GM18858 (cell line): ENCODE measurements at regions not wholly inside any gene's neighbourhood (a gene's known extent, or its start where the extent isn't known, plus 50 kb on each side); places are given as distances from the start of the nearest gene placed in this dataset.
A peak's percentile ranks its signal among the peaks of the same experiment; 100 is the strongest.

ENCODE experiments used
- ATAC-seq: cut with Tn5 transposase; IDR thresholded peaks from one replicate; pipeline ENCODE4 v1.9.1; 2021; ENCODE audit not compliant: unreplicated experiment

DNA sequence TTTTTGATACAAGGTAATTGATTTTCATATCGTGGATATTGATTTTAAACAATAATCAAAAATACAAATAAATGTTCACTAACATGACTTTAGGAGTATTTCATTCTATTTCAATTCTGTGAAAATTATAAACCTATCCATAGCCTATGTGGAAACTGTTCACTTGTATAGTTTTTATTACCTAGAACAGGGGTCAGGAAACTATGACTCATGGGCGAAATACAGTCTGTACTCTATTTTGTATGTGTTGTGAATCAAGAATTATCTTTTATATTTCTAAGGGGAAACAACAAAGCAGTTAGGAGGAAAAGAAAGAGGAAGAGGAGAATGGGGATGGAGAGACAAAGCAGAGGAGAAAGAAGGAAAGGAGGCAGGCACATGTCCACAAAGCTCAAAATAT, 181.7 kb upstream of the VRK2 start:
- ATAC-seq = no peak

DNA sequence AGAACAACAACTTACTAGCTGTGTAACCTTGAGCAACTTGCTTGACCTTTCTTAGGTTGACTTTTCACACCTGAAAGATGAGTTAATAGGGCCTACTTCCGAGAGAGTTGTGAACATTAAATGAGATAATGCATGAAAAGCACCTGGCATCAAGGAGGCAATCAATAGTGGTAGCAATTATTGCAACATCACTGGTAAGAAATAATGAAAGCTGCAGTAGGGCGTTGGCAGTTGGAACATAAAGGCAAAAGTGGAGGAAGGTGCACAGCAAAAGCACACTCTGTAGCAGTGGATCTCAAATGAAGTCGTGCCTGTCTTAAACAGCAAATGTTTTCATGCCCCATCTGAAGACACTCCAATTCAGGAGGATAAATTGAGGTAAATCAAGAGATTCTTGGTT, 178.9 kb upstream of the VRK2 start:
- ATAC-seq = no peak

DNA sequence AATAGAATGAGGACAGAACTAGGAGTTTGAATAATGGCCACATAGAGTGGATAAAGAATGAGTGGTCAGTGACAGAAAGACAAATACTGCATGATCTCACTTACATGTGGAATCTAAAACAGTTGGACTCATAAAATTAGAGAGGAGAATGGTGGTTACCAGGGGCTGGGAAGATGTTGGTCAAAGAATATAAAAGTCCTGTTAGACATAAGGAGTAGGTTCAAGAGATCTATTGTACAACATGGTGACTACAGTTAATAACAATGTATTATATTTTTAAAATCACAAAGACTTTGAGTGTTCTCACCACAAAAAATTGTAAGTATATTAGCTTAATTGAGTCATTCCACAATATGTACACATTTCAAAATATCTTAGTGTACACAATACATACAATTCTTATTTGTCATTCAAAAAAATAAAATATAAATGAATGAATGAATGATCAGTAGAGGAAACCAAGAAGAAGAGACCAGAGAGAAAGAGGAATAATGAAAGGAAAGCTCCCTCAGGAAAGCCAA, 177.9 kb upstream of the VRK2 start:
- no peak for ATAC-seq

DNA sequence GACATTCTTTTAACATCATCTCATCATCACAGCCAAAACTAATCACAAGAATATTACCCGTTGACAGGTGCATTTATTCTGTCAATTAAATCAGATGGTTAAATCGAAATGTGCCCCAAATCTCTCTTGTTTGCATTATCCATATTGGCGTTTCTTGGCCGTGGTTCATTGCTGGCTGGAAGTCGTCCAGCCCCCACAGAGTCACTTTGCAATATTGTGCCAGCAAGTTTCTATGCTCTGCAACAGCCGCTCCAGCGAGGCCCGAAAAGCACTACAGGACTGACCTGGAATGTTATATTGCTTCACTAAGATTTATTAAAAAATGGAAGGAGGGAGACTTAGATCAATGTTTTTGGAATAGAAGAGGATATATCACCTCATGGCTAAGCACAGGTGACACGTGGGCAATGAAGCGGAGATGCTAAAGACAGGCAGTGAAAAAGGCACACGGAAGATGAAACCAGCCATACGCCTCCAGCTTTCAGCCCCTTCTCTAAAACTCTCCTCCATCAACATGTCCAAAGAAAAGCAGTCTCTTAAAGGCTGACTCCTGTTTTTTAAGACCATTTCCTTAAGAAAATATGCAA, 176.8 kb upstream of the VRK2 start:
- ATAC-seq = no peak

DNA sequence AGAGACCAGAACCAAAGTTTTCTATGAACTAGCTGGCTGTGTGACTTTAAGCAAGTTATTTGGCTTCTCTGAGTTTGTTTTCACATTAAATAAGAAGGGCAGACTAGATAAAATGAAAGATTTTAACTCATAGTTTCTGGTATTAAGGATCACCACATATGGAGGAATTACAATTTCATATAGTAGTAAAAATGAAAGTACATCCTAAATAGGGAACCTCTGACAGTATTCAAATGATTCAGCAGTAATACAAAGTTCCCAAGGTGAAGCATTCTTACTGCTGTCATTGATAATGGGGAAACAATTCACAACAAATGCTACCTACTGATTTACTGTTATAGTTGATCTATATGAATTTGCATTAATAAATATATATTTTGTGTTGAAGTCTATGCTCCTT, 170.3 kb upstream of the VRK2 start:
- no peak for ATAC-seq

DNA sequence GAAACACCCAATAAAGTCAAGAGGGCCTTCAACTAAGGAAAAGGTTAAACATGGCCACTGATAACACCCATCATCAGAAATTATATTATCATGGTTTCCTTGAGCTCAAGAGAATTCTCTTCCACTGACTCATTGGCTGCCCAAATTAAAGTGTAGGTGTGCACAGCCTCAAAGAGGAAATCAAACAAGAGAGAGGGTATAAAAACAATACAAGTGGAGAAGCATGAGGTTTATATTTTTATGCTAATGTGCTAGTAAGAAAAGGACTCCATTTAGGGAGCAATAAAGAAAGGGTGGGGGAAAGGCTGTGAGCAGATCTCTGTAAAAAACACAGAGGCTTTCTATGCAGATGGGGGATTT, 168.8 kb upstream of the VRK2 start:
- no peak for ATAC-seq

DNA sequence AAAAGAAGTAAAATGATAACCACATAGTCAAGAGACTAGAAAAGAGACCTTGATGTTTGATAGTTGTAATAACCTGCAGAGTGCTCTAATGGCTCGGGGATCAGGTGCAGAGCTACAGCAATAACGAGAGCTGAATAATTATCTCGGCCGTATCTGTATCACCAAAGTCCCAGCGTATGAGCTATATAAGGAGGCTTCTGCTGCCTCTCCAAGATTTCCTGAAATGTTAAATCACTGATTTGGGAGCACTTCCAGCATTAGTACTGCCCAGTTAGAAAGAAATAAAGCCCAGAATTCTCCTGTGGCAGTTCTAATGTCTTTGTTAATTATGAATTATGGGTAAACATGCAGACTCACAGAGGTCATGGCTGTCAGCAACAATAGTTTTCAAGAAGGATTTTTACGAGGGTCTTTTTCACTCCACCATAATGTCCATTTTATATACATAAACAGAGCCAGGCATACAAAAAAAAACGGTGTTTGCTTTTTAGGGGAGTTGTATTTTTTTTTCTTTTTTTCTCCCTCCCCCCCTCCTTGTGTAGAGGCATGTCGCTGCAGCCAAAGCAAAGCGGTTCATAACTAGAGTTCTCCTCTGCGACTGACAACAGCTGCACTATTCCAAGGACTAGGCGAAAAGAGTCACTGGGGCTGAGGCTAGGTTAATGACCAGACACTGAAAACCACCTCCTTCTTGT, 168.3 kb upstream of the VRK2 start:
- no peak for ATAC-seq

DNA sequence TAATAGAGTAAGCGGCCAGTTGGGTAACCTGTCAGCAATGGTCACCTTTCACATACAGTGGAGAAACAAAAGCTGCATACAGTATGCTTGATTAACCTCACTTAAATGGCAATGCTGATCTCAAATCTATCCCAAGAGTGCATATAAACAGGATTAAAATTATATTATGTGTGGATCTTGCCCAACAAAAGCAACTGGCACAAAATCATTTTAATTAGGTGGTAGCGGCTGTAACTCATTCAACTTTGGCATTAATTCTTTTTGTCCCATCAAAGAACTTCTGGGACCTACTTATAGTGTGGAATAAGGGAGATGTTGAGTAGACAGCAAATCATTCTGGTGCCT, 167.8 kb upstream of the VRK2 start:
- ATAC-seq = no peak

DNA sequence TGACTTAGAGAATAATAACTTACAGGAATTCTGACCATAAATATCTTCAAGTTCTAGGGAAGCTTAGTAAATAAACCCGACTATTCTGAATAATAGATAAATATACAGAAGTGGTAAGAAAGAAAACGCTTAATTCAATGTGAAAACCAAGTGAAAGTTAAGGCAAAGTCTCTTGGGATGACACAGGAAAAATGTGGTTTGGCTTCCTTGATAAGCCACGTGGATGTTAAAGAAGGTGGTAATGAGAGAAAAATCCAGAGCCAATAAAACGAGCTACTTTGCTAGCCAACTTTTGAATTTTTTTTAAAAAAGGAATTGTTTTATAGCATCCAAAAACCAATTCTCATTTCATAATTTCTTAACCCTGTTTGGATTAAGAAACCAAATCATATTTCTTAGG, 166.2 kb upstream of the VRK2 start:
- no peak for ATAC-seq

DNA sequence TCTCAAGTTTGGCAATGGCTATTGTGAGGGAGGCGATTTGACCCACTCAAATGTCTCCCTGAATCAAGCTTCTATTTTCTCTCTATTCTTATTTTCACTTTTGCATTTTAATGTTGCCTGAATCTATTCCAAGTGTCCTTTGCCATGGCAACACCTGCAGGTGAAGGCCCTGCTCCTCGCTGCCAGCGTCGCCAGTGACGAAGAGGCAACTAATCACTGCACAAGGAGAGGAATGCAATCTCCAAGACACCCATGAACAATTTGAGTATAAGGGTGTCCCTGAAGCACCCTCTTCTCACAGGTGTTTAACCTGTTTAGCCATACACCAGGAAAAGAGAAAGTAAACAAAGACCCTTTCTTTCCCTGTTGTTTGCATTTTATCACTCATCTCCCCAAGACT, 165.6 kb upstream of the VRK2 start:
- ATAC-seq = no peak

DNA sequence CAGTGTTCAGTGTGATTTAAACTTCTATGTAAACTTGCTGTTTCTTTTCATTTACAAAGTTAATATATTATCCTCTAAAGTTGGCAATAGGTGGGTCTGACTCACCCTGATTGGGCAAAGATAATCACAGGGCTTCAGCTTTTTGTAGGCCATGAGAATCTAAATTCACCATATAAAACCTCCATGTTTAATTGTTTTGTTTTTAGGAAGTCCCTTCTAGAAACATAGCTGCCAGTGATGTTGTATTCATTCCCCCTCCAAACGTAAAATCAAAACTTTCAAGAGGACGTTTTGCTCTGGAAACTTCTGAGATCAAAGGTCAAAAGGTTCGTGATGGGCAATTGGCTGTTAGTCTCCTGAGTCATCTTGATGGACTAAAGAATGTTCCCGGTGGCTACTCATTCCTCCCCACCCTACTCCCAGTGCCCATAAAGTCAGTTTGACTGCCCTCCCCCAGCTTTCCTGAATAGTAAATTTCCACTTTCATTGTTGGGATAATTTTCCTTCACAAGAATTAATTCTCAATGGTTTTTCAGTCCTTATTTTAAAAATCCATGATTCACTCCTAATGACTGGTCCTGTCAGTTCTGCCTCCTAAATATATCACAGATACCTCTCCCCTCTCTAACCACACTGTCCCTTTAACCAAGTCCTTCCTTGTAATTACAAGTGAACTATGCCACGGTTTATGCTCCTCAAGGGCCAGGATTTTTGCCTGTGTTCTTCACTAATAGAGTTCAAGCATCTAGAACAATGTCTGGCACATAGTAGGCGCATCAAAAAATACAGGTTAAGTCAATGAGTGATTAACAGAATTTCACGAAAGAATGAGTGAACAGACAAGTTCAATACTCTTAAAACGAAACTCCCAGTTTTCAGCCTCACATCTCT, 164.4 kb upstream of the VRK2 start:
- no peak for ATAC-seq

DNA sequence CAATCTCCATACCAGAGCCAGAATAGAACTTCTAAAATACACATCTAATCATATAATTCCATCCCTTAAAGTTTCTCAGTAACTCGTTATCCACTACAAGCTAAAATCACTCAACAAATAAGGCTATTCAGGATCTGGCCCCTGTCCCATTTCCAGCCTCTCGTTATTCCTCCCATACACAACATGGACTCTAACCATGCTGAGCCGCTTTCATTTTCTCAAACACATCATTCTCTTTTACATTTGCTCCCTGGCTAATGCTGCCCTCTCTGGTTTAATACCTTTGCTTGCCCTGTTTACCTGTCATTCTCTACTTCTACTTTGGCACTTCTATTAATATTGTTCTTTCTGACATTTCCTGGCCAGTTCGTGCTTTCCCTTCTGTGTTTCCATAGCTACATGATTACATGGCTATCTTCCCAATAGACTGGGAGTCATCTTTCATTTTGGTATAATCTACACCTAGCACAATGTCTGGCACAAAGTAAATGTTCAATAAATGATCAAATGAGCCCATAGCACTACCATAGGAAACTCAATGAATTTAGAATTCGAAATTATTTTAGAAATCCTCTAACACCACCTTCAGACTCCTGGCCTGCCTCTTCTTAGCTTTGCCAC, 163.6 kb upstream of the VRK2 start:
- ATAC-seq = no peak

DNA sequence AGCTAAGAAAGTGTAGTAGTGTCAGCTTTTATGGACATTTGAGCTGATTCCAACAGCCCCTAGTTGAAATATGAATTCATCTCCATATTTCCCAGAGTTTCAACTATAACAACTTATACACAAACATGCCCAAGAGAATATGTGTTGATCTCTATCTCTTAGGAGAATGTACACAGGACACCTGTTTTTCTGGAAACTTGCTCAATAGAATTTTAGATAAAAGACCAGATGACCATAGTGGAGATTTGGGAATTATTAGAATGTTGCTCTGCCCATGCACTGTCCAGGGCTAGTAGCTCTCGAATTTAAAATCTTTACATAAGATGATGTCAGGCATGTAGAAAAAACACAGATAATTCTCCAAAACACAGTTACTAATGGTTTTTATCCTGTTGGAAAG, 162.3 kb upstream of the VRK2 start:
- ATAC-seq = no peak

DNA sequence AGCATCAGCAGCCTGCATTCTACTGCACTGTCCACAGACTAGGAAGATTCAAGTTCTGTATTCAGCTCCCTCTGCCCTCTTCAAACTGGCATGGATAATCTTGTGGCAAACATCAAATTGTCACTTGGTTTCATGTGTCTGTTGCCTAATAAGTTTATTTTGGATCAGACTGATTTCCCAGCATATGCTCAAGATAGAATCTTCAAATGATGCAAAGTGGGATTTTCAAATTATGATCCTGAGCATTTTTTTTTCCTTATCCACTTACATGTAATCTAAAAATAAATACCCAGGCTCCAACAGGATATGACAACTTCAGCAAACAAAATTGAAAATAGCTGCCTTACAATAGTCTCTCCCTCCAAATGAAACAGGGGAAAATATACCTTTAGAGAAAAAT, 160.9 kb upstream of the VRK2 start:
- ATAC-seq = no peak

DNA sequence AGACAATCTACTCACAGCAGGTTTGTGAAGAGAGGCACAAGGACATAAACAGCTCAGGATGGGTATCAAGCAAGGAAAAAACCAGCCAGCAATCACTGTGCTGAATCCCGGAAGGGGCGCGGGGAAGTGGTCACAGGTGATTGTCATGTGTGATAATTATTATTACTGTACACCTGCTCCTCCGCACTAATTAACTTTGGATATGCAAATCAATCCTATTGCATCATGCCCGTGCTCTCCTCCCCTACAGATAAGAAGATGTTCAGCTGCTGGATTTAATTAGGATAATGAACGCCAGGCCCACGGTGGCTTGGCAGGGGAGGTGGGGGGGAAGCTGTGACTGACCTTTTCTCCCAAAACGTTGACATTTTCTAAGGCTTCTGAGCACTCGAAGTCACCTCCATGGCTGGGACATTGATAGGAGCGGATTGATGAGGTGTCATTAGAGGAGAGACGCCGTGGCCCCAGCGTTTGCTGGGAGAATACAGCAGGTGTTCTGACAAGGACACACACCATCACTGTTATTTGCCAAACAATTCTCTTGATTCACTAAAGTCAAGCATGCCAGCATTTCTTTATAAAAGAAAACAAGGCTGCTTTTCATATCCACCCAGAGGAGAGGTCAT, 160.3 kb upstream of the VRK2 start:
- no peak for ATAC-seq

DNA sequence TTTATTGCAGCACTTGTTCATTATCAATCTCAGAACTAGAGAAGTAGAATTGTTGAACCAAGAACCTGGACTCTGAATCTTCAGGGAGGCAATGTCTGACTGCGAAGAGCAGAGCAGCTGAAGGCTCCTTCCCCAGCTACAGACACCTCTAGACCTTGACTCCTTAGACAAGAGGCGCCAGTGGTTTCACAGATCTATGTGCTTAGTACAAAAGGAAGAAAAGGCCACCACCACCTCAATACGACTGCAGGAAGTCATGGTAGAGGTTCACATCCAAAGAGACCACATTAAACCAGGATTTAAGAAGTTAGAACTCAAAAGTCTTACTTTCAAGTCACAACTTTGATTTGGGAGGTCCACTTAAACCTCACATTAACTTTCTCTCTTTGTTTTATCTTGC, 158.1 kb upstream of the VRK2 start:
- ATAC-seq = no peak

DNA sequence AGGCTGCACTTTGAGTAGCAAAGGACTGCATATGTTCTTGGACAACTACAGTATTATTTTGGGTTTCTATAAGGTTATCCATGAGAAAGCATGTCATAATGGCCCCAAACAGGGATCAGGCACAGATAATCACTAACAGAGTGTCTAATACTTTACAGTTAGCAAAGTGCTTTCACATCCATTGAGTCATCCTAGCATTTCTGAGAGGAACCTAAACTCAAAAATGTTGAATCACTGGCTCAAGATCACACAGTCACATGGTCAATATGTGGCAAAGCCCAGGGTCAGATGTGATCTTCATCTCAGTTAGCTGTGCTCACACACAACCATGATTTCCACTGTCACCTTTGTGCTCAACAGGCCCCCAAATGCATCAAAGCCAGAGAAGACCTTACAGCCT, 156.1 kb upstream of the VRK2 start:
- peak; percentile 33 for ATAC-seq

DNA sequence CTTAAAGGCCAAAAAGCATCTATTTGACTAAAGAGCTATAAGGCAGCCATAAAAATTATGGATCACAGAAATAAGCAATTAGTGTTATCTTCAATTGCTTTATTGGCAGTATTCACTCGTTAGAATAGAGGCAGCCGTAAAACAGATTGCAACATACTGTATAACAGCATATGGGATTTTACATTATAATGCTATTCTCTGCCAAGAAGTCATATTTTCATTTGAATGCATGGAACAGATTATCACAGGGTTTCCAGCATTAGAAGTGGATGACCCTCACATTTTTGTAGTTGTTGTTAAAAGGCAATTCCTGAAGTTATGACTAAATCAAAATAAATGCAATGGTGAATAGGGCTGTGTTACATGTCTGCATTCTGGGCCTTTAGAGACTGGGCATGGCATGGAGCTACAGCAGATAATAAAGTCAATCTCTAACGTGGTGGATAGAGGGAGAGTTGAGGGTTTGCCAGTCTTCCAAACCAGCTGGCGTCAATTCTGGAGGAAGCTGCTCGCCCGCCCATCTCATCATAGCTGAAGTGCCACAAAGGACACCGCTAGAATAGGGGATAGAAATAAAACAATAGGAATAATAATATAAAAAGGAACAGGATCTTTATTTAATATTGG, 155.4 kb upstream of the VRK2 start:
- ATAC-seq = no peak

DNA sequence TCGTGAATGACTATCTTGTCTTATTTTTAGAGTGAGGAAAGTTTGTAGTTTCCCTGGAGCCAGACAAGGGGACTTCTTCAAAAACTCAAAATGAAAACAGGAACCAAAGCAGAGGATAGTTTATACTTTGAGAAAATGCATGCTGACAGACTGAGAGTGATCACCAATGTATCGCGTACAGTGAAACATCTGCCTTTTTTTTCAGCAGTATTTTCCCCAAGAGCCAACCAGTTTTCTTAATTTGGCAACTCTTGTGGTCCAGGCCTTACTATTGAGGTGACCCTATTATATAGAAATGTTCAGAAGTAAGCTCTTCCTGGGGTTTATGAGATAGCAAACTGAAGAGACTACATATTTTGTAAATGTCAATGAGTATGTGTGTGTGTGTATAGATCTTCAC, 153.7 kb upstream of the VRK2 start:
- peak; percentile 77 for ATAC-seq

DNA sequence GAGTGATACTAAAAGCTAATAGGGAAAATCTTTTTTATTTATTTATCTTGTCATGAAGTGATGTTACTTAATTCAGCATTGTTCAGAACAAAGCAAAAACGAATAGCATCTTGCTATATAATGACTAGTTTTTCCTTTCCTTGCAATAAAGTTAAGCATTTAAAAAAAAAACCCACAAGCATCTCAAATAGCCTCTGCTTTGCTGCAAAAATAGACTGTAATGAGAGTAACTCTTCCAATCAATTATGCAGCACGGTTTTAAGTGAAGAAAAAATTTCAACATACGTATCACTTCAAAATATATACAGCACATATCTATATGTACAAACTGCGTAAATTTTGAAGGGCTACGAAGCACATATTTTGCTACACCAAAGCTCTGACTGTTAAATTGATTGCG, 153.3 kb upstream of the VRK2 start:
- ATAC-seq = no peak

DNA sequence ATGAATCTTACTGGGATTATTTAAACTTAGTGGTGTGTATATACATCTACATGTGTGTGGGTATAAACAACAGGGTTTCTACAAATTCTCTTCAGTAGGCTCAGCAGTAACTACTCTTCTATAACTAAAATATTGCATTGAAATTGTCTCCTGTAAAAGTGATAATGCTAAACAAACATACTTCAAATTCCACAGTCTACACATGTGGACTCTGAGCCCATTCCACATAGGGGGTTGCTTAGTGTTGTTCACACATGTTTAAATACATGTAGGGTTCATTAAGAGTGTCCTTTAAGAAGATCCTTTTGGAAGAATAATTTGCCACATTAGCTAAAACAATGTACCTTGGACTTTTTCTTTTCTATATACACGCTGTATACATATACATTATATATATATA, 152.8 kb upstream of the VRK2 start:
- ATAC-seq = no peak
